LNCaP clone FGC (cell line): ENCODE measurements at regions not wholly inside any gene's neighbourhood (a gene's known extent, or its start where the extent isn't known, plus 50 kb on each side); places are given as distances from the start of the nearest gene placed in this dataset.
A peak's percentile ranks its signal among the peaks of the same experiment; 100 is the strongest.
"Not testable (repeated sequence)": the region's sequence is repeated elsewhere in the genome, so short reads cannot be mapped to it uniquely, and the experiment has no call there.

Experiments
- DNase-seq: peaks from one replicate; pipeline ENCODE4 v3.0.0-alpha.2; 2011; ENCODE audit warnings: low read depth
- H3K4me3 ChIP-seq: 2 replicates; pipeline ENCODE4 v1.5.1; 2011; ENCODE audit warnings: mild to moderate bottlenecking, low read depth, low read length, control low read depth
- CTCF ChIP-seq: IDR thresholded peaks from 2 replicates; pipeline ENCODE4 v1.5.1; 2012; ENCODE audit warnings: mild to moderate bottlenecking; ENCODE audit not compliant: control insufficient read depth, insufficient read depth; ENCODE audit errors: extremely low read depth

- DNase-seq, result no peak
- no peak for TF ChIP-seq CTCF
Measured at GRCh38 chr3:30530084-30530483, 76.3 kb upstream of the TGFBR2 start.

GRCh38 chr3:30531017-30531570 lies 75.3 kb upstream of the TGFBR2 start:
- no peak for DNase-seq
- no peak overlapping the region for H3K4me3 ChIP-seq
- no peak for TF ChIP-seq CTCF

More at GRCh38 chr3:30530084-30530483, 76.3 kb upstream of the TGFBR2 start:
- no peak overlapping the region for H3K4me3 ChIP-seq

GRCh38 chr3:30535525-30535924 lies 70.9 kb upstream of the TGFBR2 start:
- no peak for TF ChIP-seq CTCF
- H3K4me3 ChIP-seq, result no peak overlapping the region
- no peak for DNase-seq

GRCh38 chr3:30538791-30539190 lies 67.6 kb upstream of the TGFBR2 start:
- DNase-seq, result no peak
- H3K4me3 ChIP-seq, result no peak overlapping the region
- no peak for TF ChIP-seq CTCF

- TF ChIP-seq CTCF, result no peak
- peak; percentile 37 for DNase-seq
- H3K4me3 ChIP-seq, result no peak overlapping the region
Measured at GRCh38 chr3:30539206-30539605, 67.2 kb upstream of the TGFBR2 start.

GRCh38 chr3:30539772-30540171 lies 66.6 kb upstream of the TGFBR2 start:
- DNase-seq, result no peak
- no peak overlapping the region for H3K4me3 ChIP-seq
- no peak for TF ChIP-seq CTCF

GRCh38 chr3:30541156-30541555 lies 65.2 kb upstream of the TGFBR2 start:
- not testable (repeated sequence) for H3K4me3 ChIP-seq

GRCh38 chr3:30542897-30543296 lies 63.5 kb upstream of the TGFBR2 start:
- no peak for TF ChIP-seq CTCF
- no peak overlapping the region for H3K4me3 ChIP-seq
- no peak for DNase-seq

More at GRCh38 chr3:30541156-30541555, 65.2 kb upstream of the TGFBR2 start:
- DNase-seq, result not testable (repeated sequence)
